IPS-NIHi11 (cell line): ENCODE measurements at regions not wholly inside any gene's neighbourhood (a gene's known extent, or its start where the extent isn't known, plus 50 kb on each side); places are given as distances from the start of the nearest gene placed in this dataset.

ENCODE experiments used
- DNase-seq: peaks from one replicate; pipeline ENCODE4 v3.0.0; 2012; ENCODE audit warnings: mixed read lengths, low spot score

GRCh38 chr7:42617806-42618457 lies 293.9 kb downstream of the C7orf25 start:
- peak; percentile 46 for DNase-seq

GRCh38 chr7:42617071-42617765 lies 294.7 kb downstream of the C7orf25 start:
- DNase-seq: no peak

- DNase-seq: no peak
Measured at GRCh38 chr7:42614636-42615035, 297.2 kb downstream of the C7orf25 start.

- no peak for DNase-seq
Measured at GRCh38 chr7:42611961-42612360, 299.9 kb downstream of the C7orf25 start.

GRCh38 chr7:42611289-42611928 lies 300.5 kb downstream of the C7orf25 start:
- DNase-seq: no peak

GRCh38 chr7:42606193-42606905 lies 305.5 kb downstream of the C7orf25 start:
- DNase-seq: no peak

- no peak for DNase-seq
Measured at GRCh38 chr7:42605406-42606192, 306.3 kb downstream of the C7orf25 start.

- DNase-seq: no peak
Measured at GRCh38 chr7:42603496-42603895, 308.4 kb downstream of the C7orf25 start.

GRCh38 chr7:42597300-42597699 lies 314.6 kb downstream of the C7orf25 start:
- no peak for DNase-seq

- DNase-seq: no peak
Measured at GRCh38 chr7:42596737-42597136, 315.1 kb downstream of the C7orf25 start.

- no peak for DNase-seq
Measured at GRCh38 chr7:42593860-42594259, 318.0 kb downstream of the C7orf25 start.

GRCh38 chr7:42590771-42591310 lies 321.0 kb downstream of the C7orf25 start:
- no peak for DNase-seq

- DNase-seq: no peak
Measured at GRCh38 chr7:42588876-42589275, 323.0 kb downstream of the C7orf25 start.

GRCh38 chr7:42587806-42588205 lies 324.1 kb downstream of the C7orf25 start:
- no peak for DNase-seq

GRCh38 chr7:42580061-42580460 lies 331.8 kb downstream of the C7orf25 start:
- no peak for DNase-seq

GRCh38 chr7:42575171-42575570 lies 336.7 kb downstream of the C7orf25 start:
- no peak for DNase-seq

GRCh38 chr7:42574685-42575084 lies 337.2 kb downstream of the C7orf25 start:
- DNase-seq: peak; percentile 27

- DNase-seq: no peak
Measured at GRCh38 chr7:42573881-42574672, 337.1 kb upstream of the GLI3 start.

GRCh38 chr7:42572561-42572960 lies 335.6 kb upstream of the GLI3 start:
- no peak for DNase-seq

GRCh38 chr7:42572056-42572455 lies 335.0 kb upstream of the GLI3 start:
- DNase-seq: no peak

- DNase-seq: no peak
Measured at GRCh38 chr7:42570944-42571343, 333.9 kb upstream of the GLI3 start.
